GM18858 (cell line): ENCODE measurements at regions not wholly inside any gene's neighbourhood (a gene's known extent, or its start where the extent isn't known, plus 50 kb on each side); places are given as distances from the start of the nearest gene placed in this dataset.
A peak's percentile ranks its signal among the peaks of the same experiment; 100 is the strongest.
"Not testable (repeated sequence)": the region's sequence is repeated elsewhere in the genome, so short reads cannot be mapped to it uniquely, and the experiment has no call there.

Source experiments
- ATAC-seq: cut with Tn5 transposase; IDR thresholded peaks from one replicate; pipeline ENCODE4 v1.9.1; 2021; ENCODE audit not compliant: unreplicated experiment

DNA sequence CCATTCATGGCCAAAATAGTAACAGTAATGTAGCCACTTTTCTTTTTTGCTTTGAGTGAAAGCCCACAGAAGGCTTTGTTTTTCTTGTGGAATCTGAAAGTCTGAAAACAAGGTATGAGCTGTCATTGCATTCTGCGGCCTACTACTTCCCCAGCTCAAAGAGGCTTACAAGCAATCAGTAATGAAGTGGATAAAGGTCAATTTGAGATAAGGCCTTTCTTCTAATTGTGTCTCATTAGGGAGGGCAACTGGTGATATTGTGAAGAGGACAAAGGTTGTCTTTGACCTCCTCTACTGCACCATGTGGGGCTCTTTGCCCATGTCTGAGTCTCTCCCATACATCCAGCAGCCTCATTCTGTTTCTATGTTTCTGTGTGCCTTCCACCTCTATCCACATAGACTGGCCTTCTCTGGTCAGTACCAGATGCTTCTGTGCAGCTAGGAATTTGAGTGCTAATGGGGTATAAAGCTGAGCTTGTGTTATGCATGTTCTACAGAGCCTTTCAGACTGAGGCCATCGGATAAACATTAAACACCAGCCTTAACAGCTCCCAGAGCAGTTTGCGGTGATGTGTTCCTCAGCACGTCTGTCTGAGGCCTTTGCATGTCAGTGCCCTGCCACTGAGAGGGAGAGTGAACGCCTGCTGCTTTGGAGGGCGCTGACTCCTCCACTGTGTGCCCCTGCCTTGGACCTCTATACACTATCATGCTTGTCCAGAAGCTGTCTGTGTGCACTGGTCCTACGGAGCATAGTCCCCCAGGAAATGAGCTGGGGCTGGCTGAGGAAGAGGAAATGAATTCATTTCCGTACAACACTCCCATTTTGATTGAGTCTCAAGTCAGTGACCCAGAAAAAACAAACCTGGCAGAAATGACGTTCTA, 80.2 kb downstream of the SH2D1A start:
- no peak for ATAC-seq

GRCh38 chrX:124433186-124433585, 86.8 kb downstream of the SH2D1A start:
- ATAC-seq: no peak

GRCh38 chrX:124435616-124436015, 89.3 kb downstream of the SH2D1A start:
- no peak for ATAC-seq

- ATAC-seq: no peak
Measured at GRCh38 chrX:124440695-124441094, 94.3 kb downstream of the SH2D1A start.

DNA sequence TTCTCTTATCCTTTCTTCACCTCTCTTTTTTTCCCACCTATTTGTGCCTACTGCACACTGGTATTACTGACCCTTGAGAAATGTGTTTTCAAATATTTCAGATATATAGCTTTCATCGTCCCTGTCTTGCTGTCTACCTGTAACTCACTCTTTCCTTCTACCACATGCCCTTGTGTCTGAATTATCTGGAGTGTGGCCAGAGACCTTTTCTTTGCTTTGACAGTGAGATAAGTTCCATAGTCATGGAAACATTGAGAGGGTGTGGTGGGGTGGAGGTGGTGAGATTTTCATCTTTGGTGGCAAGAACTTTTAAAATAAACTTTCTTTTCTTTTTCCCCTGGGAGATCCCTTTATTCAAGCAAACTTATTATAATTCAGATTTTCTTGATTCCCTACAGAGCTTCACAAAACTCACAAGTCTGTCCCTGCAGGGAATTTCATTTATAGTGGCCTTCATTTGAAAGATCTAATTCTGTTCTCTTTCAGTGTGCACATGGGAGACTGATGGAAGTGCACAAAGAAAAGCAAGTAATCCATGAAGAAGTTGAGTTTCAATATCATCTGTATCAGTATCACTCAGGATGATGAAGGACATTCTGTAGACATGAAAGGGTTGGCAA, 95.7 kb downstream of the SH2D1A start:
- ATAC-seq: no peak

DNA sequence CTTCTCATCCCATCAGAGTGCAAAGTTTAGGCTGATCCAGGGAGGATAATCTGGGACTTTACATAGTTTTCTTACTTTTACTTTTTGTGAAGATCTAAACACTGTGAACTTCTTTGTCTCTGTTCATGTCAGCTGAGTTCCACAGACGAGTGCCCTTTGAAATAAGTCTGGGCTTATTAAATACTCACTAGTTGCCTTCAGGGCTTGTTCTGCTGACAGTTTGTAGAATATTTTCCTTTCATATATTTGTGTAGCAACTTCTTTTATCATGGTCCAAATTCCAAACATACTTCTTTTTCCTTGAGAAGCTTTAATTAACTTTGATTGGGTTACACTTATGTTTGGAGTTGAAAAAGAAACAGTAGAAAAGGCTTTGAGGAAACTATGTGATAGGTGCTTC, 109.6 kb downstream of the SH2D1A start:
- ATAC-seq: no peak

DNA sequence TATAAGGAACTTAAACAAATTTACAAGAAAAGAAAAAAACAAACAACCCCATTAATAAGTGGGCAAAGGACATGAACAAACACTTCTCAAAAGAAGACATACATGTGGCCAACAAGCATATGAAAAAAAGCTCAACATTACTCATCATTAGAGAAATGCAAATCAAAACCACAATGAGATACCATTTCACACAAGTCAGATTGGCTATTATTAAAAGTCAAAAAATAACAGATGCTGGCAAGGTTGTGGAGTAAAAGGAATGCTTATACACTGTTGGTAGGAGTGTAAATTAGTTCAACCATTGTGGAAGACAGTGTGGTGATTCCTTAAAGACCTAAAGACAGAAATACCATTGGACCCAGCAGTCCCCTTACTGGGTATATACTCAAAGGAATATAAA, 113.5 kb downstream of the SH2D1A start:
- ATAC-seq: not testable (repeated sequence)

- no peak for ATAC-seq
Measured at GRCh38 chrX:124462931-124463330, 116.6 kb downstream of the SH2D1A start.

DNA sequence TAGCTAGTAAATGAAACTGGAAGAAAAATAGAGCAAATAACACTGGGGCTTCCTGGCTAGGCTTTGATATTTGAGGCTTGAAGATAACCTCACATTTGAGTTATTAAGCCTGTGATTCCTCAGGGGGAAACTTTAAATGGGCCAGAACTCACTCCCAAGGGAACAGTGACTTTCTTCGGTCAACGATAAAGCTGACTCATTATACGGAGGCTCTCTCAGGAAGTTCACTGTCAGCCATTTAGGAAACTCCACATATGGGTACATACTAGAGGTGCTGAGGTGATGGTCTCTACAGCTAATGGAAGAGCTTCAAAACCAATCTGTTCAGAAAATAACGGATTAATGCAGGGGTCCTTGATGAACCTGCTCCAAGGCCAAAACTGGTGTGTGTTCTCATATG, 120.8 kb downstream of the SH2D1A start:
- no peak for ATAC-seq

DNA sequence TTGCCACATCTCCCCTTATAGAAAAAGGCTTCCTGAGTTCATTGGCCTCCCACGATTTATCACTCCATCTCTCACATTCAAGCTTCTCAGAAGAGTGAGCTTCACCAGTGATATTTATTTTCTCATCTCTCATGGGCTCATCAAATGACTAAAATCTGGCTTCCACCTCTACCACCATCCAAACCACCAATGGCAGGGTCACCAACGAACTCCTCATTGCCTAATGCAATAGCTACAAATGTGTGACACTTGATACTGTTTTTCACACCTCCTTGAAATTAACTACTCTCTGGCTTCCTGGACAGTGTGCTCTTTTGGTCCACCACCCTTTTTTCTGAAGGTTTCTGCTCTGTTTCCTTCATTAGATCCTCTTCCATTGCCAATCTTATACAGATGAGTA, 129.0 kb downstream of the SH2D1A start:
- ATAC-seq: no peak

- no peak for ATAC-seq
Measured at GRCh38 chrX:124476562-124476961, 130.2 kb downstream of the SH2D1A start.

DNA sequence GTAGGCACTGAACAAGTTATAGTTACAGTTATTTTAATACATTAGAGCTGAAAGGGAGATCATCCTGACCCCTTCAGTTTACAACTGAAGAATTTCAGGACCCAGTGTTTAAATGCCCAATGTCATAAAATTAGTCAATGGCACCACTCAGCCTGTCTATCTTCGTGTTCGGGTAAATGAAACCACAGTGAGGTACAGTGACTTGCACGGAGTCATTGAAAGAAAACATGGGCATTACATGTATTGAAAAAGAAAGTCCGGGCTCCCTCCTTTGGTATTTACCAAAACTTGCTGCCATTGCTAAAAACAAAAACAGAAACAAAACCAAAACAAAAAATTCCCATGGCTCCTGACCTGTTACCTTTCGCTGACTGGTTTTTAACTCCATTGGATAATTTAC, 131.7 kb downstream of the SH2D1A start:
- no peak for ATAC-seq

DNA sequence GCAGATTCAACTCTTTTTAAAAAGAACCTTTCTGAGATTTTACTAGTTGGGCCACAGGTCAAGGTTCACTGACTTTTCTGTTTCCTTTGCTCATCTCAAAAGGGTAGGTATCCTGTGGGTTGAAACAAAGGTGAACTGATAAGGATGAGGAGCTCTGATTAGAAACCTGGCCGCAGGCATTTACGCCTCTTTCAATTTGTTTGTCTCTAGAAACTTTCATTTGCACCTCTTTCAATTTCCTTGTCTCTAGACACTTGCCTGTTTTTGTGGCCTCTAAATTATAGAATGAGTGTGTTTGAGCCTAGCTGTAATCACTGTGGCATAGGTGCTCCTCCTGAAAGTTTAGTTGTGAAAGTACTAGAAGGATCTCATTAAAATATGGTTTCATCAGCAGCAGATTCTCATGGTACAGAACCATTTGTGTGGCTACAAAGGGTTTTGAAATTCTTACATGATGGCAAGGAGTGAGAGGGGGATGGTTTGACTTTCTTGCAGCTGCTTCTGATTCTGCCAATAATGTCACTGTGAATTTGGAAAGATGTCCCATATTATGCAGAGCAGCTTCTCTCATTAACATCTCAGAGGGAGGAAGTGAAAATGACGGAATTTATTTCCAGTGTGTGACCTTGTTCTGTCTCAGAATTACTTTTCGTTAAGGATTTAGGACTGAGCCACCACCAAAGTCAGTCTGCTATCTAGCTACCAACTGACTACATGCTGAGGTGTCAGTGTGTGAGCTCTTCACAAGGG, 142.2 kb downstream of the SH2D1A start:
- ATAC-seq: peak; percentile 87

DNA sequence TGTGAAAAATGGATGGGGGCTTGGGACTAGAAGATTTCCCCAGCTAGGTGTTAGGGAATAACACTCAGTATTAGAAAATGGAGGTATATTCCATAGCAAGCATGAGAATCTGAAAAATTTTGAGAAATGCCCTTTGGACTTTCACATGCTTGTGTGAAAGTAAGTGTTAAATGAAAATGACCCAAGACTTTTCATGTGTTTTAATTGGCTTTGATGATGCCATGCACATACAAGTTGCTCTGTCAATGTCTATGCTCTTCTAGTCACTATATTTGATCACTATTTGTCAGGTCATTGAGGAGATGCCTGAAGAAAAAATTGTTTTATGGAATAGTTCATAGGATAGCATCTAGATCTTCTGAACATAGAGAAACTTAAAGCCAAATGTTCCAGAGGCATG, 147.6 kb downstream of the SH2D1A start:
- no peak for ATAC-seq

DNA sequence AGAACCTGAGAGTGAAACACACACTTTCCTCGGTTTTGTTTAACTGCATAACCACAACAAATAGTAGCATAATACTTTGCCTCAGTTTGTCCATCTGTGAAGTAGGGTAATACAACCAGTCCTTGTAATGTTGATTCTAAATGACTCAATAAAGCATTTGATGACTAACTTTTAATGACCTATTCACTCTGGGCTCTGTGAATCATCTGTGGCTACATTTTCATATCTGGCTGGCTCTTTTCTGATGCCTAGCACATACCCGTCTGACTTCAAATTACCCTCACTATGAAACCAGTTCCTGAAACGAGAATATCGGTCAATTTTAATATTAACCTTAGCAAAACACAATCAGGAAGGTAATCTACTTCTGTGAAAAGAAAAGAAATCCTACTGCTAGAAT, 151.0 kb downstream of the SH2D1A start:
- no peak for ATAC-seq

DNA sequence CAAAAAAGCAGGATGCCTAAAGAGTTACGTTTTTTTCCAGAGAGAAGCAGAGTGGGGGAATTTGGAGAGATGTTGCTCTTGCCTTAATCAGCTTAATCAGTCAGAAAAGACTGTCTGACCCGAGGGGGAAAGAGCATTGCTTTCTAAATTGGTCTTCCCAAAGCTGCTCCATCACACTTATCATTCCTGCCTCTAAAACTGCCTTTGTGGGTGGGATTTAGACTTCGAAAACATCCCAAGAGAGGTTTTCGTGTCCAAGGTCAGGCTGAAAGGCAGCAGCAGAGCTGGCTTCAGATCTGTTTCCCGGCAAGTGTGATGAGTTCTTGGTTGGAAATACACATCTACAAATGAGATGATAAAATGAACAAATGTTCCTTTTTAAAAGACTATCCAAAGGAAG, 155.2 kb downstream of the SH2D1A start:
- no peak for ATAC-seq

DNA sequence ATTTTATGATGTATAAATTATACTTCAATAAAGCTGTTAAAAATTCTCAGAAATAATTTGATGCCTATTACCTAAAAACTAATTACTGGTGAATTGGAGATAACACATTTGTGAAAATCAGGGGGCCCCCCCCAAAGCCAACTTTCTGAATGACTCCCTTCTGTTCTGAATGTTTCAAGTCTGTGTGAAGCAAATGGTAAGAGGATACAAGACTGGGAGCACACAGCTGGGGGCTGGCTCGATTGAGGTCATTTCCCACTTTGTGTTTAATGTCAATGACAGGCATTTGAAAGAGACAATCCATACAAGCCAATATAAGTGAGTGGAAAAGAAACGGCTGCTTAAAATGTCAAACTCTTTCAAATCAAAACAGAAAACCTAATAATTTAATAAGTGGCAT, 155.8 kb downstream of the SH2D1A start:
- no peak for ATAC-seq

GRCh38 chrX:124502599-124502998, 156.2 kb downstream of the SH2D1A start:
- ATAC-seq: no peak

- peak; percentile 92 for ATAC-seq
Measured at GRCh38 chrX:124504111-124504983, 158.0 kb downstream of the SH2D1A start.

- no peak for ATAC-seq
Measured at GRCh38 chrX:124506066-124506465, 159.7 kb downstream of the SH2D1A start.

GRCh38 chrX:124507246-124507645, 160.9 kb downstream of the SH2D1A start:
- no peak for ATAC-seq
